ENCODE measurements at regions not wholly inside any gene's neighbourhood (a gene's known extent, or its start where the extent isn't known, plus 50 kb on each side); places are given as distances from the start of the nearest gene placed in this dataset.

DNA sequence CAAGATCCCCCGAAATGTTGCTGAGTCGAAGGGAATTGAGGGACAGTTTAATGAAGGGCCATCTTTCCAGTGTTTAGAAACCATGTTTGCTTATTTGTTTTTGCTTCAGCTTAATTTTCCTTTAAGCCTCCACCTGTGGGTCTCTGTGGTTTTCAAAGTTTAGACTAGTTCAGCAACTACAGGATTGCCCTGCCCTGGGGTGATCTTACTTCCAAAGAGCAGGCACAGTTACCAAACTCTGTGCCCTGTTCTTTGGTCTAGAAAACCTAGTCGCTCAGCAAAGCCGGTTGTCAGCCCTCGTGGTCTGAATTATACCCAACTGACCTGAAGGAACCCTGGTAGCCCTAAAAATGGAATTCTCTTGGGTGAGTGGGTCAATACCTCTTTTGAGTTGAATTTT lies 219.2 kb upstream of the GMDS start:
- Mint-ChIP-seq H3K4me3 (no peak overlapping the region), H3K4me1 (no peaks in the 10 kb centered on the region), H3K27me3 (ENCODE audit: low read depth in 2 of 2) (peaks cover 15 to 39% of the 10 kb centered on the region in 2 donors), H3K36me3 (no peaks in the 10 kb centered on the region), H3K9me3 (no peaks in the 10 kb centered on the region), H3K27ac (no peak overlapping the region)
- Histone ChIP-seq H3K27ac (ENCODE audit: low read length) (no peak overlapping the region), H3K4me3 (ENCODE audit: low read length) (no peak overlapping the region), H3K4me1 (ENCODE audit: control insufficient read depth, insufficient read depth, low read length) (no peaks in the 10 kb centered on the region), H3K27me3 (ENCODE audit: control insufficient read depth, insufficient read depth, low read length) (no peaks in the 10 kb centered on the region), H3K36me3 (ENCODE audit: control insufficient read depth, insufficient read depth, low read length) (no peaks in the 10 kb centered on the region), H3K9me3 (ENCODE audit: control insufficient read depth, insufficient read depth, low read length) (no peaks in the 10 kb centered on the region)
- DNase-seq (no peak), ATAC-seq (no peak)
- TF ChIP-seq, protein P1, sequence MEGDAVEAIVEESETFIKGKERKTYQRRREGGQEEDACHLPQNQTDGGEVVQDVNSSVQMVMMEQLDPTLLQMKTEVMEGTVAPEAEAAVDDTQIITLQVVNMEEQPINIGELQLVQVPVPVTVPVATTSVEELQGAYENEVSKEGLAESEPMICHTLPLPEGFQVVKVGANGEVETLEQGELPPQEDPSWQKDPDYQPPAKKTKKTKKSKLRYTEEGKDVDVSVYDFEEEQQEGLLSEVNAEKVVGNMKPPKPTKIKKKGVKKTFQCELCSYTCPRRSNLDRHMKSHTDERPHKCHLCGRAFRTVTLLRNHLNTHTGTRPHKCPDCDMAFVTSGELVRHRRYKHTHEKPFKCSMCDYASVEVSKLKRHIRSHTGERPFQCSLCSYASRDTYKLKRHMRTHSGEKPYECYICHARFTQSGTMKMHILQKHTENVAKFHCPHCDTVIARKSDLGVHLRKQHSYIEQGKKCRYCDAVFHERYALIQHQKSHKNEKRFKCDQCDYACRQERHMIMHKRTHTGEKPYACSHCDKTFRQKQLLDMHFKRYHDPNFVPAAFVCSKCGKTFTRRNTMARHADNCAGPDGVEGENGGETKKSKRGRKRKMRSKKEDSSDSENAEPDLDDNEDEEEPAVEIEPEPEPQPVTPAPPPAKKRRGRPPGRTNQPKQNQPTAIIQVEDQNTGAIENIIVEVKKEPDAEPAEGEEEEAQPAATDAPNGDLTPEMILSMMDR (IDR thresholded peaks at IDR 0.05), result no peak
- intact Hi-C loops (cut with micrococcal nuclease), result no loop called here
- 93% methylated on average over 5 of the region's 5 CpGs for WGBS (ENCODE audit: insufficient coverage)

DNA sequence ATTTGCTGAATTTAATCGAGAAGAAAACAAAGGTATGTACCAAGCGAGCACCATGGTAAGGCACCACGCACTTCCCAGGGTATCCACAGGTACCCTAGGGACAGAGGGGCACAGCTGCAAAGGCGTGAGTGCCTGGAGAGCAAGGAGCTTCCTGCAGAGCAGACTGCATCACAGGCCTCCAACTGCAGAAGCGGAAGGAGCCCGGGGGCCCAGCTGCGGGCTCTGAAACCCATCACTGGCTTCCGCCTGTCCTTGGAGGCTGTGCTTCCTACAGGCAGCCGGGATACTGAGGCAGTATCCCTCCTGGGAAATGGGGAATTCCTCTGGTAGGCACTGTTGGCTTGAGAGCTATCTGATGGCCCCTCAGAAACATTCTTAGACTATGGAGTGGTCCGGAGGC lies 217.4 kb upstream of the GMDS start:
- Mint-ChIP-seq H3K36me3 (no peaks in the 10 kb centered on the region), H3K27ac (no peak overlapping the region), H3K27me3 (ENCODE audit: low read depth in 2 of 2) (peaks cover 9 to 24% of the 10 kb centered on the region in 2 donors), H3K4me1 (no peaks in the 10 kb centered on the region), H3K9me3 (no peaks in the 10 kb centered on the region), H3K4me3 (no peak overlapping the region)
- H3K4me1 ChIP-seq (ENCODE audit: control insufficient read depth, insufficient read depth, low read length), result no peaks in the 10 kb centered on the region
- WGBS (ENCODE audit: insufficient coverage), result 83% methylated on average over 10 of the region's 10 CpGs
- H3K4me3 ChIP-seq (ENCODE audit: low read length), result no peak overlapping the region
- intact Hi-C loops (cut with micrococcal nuclease), result no loop called here
- DNase-seq (no peak), ATAC-seq (no peak)
- H3K27me3 ChIP-seq (ENCODE audit: control insufficient read depth, insufficient read depth, low read length), result no peaks in the 10 kb centered on the region
- no peaks in the 10 kb centered on the region for H3K9me3 ChIP-seq (ENCODE audit: control insufficient read depth, insufficient read depth, low read length)
- no peaks in the 10 kb centered on the region for H3K36me3 ChIP-seq (ENCODE audit: control insufficient read depth, insufficient read depth, low read length)
- TF ChIP-seq, protein P1 (IDR thresholded peaks at IDR 0.05), result no peak
- no peak overlapping the region for H3K27ac ChIP-seq (ENCODE audit: low read length)

DNA sequence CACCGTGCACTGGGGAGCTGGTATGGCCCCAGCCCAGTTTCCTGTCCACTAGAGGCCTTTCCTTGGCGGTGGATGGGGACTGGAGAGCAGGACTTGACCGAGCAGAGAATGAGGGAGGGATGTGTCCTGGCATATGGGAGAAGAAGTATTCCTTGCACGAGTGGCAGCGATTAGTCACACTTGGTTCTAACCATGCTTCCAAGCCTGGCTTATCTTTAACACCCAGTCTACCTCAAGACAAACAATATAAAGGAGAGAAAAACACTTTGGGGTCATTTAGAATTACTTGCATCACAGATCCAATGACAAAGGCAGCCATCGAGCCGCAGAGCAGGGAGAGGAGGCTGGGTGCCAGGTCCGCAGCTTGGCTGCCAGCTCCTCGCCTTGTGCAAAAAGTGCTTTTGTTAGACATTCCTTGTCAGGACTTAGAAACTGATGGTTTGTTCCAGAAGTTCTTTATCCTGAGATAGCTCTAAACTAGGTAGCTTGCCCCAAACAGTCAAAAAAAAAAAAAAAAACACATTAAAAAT lies 214.9 kb upstream of the GMDS start:
- Mint-ChIP-seq H3K9me3 (no peaks in the 10 kb centered on the region), H3K27me3 (ENCODE audit: low read depth in 2 of 2) (peaks cover 0 to 6% of the 10 kb centered on the region in 2 donors), H3K36me3 (no peaks in the 10 kb centered on the region), H3K4me1 (no peaks in the 10 kb centered on the region), H3K4me3 (no peak overlapping the region), H3K27ac (no peak overlapping the region)
- Histone ChIP-seq H3K4me3 (ENCODE audit: low read length) (no peak overlapping the region), H3K36me3 (ENCODE audit: control insufficient read depth, insufficient read depth, low read length) (no peaks in the 10 kb centered on the region), H3K27me3 (ENCODE audit: control insufficient read depth, insufficient read depth, low read length) (no peaks in the 10 kb centered on the region), H3K4me1 (ENCODE audit: control insufficient read depth, insufficient read depth, low read length) (no peaks in the 10 kb centered on the region), H3K27ac (ENCODE audit: low read length) (no peak overlapping the region), H3K9me3 (ENCODE audit: control insufficient read depth, insufficient read depth, low read length) (no peaks in the 10 kb centered on the region)
- intact Hi-C loops (cut with micrococcal nuclease), result no loop called here
- no peak for ATAC-seq
- WGBS (ENCODE audit: insufficient coverage), result 93% methylated on average over 7 of the region's 9 CpGs
- TF ChIP-seq, protein P1 (IDR thresholded peaks at IDR 0.05), result no peak
- DNase-seq, result no peak

DNA sequence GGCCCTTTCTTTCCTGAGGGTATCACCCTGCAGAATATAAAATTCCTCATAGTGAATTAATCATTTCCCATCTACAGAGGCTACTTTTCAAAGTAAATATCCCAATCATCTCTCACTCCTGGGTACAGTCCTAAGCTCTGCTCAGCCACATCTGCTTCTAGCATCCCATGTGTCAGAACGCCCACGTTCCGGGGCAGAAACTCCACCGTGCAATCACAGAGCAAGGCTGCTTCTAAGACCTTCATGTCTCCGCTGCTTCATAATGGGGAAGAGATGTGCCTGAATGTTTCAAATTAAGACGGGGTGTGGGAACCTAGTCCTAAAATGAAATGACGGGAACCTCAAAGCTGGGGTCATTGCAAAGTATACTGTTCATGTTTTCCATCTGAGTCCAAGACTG lies 208.8 kb upstream of the GMDS start:
- no peaks in the 10 kb centered on the region for H3K36me3 Mint-ChIP-seq
- no peaks in the 10 kb centered on the region for H3K4me1 Mint-ChIP-seq
- 95% methylated on average over 7 of the region's 7 CpGs for WGBS (ENCODE audit: insufficient coverage)
- H3K4me3 ChIP-seq (ENCODE audit: low read length), result no peak overlapping the region
- DNase-seq, result no peak
- peaks cover 0 to 8% of the 10 kb centered on the region in 2 donors for H3K27me3 Mint-ChIP-seq (ENCODE audit: low read depth in 2 of 2)
- intact Hi-C loops (cut with micrococcal nuclease), result no loop called here
- H3K27me3 ChIP-seq (ENCODE audit: control insufficient read depth, insufficient read depth, low read length), result no peaks in the 10 kb centered on the region
- H3K4me3 Mint-ChIP-seq, result no peak overlapping the region
- H3K9me3 ChIP-seq (ENCODE audit: control insufficient read depth, insufficient read depth, low read length), result no peaks in the 10 kb centered on the region
- no peaks in the 10 kb centered on the region for H3K9me3 Mint-ChIP-seq
- H3K36me3 ChIP-seq (ENCODE audit: control insufficient read depth, insufficient read depth, low read length), result no peaks in the 10 kb centered on the region
- no peak overlapping the region for H3K27ac ChIP-seq (ENCODE audit: low read length)
- no peak overlapping the region for H3K27ac Mint-ChIP-seq
- no peak for ATAC-seq
- TF ChIP-seq, protein P1 (IDR thresholded peaks at IDR 0.05), result no peak
- no peaks in the 10 kb centered on the region for H3K4me1 ChIP-seq (ENCODE audit: control insufficient read depth, insufficient read depth, low read length)

Data from natural killer cell (primary cell).